AG04449 (cell line): ENCODE measurements at regions not wholly inside any gene's neighbourhood (a gene's known extent, or its start where the extent isn't known, plus 50 kb on each side); places are given as distances from the start of the nearest gene placed in this dataset.

Experiments
- CTCF ChIA-PET: fragments of 350-600 bp; formaldehyde crosslinking; extraction: SDS; loops from one replicate; lab custom pipeline; 2021; ENCODE audit warnings: antibody characterized with exemption; lab: Yijun Ruan, JAX
- POLR2A ChIA-PET: fragments of 400-600, 350-600 bp; formaldehyde crosslinking; extraction: SDS; loops from one replicate; lab custom pipeline; 2020; ENCODE audit warnings: antibody characterized with exemption, inconsistent platforms; lab: Yijun Ruan, JAX
- DNase-seq: peaks from one replicate; pipeline ENCODE4 v3.0.0-alpha.2; 2010; ENCODE audit warnings: low read depth, low spot score
- H3K4me3 ChIP-seq: 2 replicates; pipeline ENCODE4 v1.5.1; 2011; ENCODE audit warnings: low read depth, mild to moderate bottlenecking, control low read depth, low read length
- TF ChIP-seq, protein P1 (sequence below): IDR thresholded peaks from one replicate; pipeline ENCODE4 v1.5.1; 2011; ENCODE audit warnings: mild to moderate bottlenecking, moderate library complexity, low read length, control low read depth, inconsistent platforms; ENCODE audit not compliant: insufficient read depth; ENCODE audit errors: missing control alignments

DNA sequence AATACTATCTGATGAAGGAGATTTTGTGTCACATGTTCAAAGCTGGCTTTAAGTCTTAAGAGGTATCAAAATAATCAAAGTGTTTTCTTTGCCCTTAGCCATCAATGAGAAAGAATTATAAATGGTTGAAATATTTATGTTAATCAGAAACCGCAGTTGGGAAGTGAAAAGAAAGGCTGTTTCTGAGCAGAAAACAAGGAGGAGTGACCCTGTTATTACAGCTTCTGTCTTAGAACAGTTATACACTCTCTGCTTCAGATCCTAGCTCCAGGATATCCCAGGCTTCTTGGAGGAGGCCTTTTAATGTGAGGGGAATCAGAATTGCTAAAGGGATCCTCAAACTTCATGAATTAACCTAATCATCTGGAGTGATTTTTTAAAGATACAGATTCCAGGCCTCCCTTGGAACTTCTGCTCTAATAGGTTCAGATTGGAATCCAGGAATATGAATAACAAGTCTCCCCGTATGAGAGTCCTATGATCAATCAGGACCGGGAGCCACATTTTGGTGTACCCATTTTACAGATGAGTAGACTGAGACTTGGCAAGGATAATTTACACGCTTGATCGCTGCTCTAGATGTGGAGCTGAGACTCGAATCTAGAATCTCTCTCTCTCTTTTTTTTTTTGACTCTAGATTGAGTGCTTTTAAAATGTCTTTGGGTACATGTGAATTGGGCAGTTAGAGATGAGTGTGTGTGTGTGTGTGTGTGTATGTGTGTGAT lies 50.8 kb upstream of the JAG1 start:
- H3K4me3 ChIP-seq, result no peak overlapping the region
- TF ChIP-seq, protein P1, sequence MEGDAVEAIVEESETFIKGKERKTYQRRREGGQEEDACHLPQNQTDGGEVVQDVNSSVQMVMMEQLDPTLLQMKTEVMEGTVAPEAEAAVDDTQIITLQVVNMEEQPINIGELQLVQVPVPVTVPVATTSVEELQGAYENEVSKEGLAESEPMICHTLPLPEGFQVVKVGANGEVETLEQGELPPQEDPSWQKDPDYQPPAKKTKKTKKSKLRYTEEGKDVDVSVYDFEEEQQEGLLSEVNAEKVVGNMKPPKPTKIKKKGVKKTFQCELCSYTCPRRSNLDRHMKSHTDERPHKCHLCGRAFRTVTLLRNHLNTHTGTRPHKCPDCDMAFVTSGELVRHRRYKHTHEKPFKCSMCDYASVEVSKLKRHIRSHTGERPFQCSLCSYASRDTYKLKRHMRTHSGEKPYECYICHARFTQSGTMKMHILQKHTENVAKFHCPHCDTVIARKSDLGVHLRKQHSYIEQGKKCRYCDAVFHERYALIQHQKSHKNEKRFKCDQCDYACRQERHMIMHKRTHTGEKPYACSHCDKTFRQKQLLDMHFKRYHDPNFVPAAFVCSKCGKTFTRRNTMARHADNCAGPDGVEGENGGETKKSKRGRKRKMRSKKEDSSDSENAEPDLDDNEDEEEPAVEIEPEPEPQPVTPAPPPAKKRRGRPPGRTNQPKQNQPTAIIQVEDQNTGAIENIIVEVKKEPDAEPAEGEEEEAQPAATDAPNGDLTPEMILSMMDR, result no peak
- POLR2A ChIA-PET, result no interaction called here
- CTCF ChIA-PET, result no interaction called here
- no peak for DNase-seq

- no peak for DNase-seq
- POLR2A ChIA-PET, result no interaction called here
- H3K4me3 ChIP-seq, result no peak overlapping the region
- TF ChIP-seq, protein P1, result no peak
- CTCF ChIA-PET, result no interaction called here
Measured at GRCh38 chr20:10728873-10729670, 55.3 kb upstream of the JAG1 start.

DNA sequence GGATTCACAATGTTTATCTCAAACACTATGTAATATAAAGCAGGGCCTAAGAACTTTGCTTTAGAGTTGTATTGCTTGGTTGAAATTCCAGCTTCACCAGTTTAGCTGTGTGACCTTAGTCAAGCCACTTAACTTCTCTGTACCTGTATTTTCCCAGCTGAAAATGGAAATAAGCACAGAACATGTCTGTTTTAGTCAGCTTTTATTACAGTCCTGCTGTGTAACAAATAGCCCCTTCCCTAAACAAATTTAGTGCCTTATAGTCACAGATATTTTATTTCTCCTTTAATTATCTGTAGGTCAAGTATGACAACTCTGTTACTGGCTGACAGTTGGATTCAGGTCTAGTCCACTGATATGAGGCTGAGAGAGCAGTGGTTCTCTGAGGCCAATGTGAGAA lies 56.0 kb upstream of the JAG1 start:
- POLR2A ChIA-PET, result no interaction called here
- CTCF ChIA-PET, result no interaction called here
- TF ChIP-seq, protein P1, result no peak
- no peak overlapping the region for H3K4me3 ChIP-seq
- no peak for DNase-seq

DNA sequence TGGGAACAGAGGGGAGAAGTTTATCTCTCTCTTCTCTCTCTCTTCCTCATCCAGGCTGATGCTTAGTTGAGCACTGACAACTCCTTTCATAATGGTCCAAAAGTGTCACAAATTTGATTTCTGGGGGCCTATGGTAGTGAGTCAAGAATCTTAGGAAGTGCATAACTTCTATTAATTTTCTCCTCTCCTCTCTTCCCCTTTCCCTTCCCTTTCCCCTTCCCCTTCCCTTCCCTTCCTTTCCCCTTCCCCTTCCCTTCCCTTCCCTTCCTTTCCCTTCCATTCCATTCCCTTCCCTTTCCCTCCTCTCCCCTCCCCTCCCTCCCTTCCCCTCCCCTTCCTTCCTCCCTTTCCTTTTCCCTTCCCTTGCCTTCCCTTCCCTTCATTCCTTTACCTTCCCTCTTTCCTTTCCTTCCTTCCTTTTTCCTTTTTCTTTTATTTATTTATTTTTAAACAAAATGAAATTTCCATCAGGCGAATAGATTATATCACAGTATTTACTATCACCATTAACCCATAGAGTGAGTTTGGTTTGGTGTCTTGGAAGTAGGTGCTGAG lies 56.9 kb upstream of the JAG1 start:
- TF ChIP-seq, protein P1, result no peak
- CTCF ChIA-PET, result no interaction called here
- POLR2A ChIA-PET, result no interaction called here
- DNase-seq, result no peak
- H3K4me3 ChIP-seq, result no peak overlapping the region

DNA sequence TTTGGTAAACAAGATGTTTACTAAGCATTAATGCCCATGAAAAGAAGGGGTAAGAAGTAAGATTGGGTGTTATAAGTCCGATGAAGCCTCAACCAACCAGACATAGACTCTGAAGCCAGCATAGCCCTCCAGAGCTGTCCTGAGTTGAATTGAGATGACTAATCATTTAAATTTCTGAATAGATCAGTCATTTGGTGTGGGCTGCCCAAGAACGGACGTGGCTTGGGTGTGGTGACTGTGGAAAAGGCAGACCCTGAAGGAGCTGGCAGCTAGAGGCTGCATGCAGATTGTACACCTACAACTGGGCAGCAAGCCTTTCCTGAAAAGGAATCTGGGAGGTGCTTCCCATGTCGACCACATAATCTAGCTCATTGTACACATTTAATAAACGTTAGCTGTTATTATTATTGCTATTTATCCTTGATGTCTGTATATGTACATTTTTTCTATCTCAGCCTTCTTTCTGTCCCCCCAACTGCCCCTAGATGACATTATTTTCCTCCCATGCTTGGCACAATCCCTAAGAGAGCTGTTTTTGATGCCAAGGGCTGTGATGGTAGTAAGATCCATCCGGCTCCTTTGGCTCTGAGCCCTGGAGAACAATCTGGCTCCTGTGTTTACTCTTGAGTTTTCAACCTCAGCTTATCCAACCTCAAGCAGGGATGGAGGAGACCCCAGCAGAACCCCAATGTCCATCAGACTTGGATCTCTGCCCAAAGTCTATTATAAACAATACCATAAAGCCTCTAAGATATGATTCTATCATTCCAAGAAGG lies 57.6 kb upstream of the JAG1 start:
- ChIA-PET CTCF (interaction anchor here (0.9 kb wide), 1 partner anchor 8 kb away, joined by 3 read pairs; no protein-coding TSS in a partner anchor), POLR2A (no interaction called here)
- no peak overlapping the region for H3K4me3 ChIP-seq
- DNase-seq, result no peak
- TF ChIP-seq, protein P1, result no peak
